ENCODE measurements at regions not wholly inside any gene's neighbourhood (a gene's known extent, or its start where the extent isn't known, plus 50 kb on each side); places are given as distances from the start of the nearest gene placed in this dataset.
"Not testable (repeated sequence)": the region's sequence is repeated elsewhere in the genome, so short reads cannot be mapped to it uniquely, and the experiment has no call there.

DNA sequence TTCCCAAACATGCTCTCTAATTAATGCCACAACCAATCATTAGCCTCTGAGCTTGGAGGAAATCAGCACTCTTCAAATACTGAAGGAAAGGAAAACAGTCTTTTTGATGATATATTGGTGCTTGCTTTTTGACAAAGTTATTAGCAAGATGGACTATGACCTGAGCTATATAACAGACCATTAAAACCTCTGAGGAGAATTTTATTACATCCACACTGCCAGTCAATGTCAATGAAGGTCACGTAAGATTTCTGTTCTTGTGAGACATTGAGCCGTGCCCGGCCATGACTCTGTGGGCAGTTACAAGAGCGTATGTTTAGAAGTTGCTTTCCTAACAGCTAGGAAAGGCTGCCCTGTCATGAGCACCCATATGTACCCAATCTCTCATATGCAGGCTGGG lies 659.0 kb downstream of the UTRN start:
- no peak overlapping the region for H3K27ac ChIP-seq (ENCODE audit: low read depth, low read length)

DNA sequence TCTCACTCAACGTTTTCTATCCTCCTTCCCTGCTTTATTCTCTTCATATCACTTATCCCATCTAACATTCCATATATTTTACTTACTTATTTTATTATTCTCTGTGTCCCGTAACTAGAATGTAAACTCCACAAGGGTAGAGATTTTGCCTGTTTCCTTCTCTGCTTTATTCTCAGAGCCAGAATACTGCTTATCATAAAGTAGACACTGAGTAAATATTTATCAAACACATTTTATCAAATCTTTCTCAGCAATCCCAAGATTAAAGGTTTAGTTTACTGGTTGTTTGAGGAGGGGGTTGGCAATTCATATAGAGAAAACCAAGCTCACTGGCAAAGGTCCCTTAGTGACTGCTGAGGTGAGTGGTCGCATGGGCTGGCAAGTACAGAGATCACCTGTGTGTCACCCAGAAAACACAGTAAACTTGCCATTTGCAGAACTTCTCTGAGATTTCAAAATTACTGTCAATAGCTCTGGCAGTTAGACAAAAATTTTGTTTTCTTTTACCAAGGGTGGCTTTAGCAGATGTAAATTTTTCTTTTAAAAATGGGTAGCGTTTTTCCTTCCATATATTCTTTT lies 662.4 kb downstream of the UTRN start:
- no peak overlapping the region for H3K27ac ChIP-seq (ENCODE audit: low read depth, low read length)
- no peak overlapping the region for H2AFZ ChIP-seq (ENCODE audit: low read length, unreplicated experiment)
- H3K36me3 ChIP-seq (ENCODE audit: insufficient read depth, low read length) = no peaks in the 10 kb centered on the region
- no peak overlapping the region for H3K4me3 ChIP-seq (ENCODE audit: low read depth, low read length)
- H3K79me2 ChIP-seq (ENCODE audit: control insufficient read depth, insufficient read depth, low read length, unreplicated experiment) = no peaks in the 10 kb centered on the region
- no peaks in the 10 kb centered on the region for H3K4me1 ChIP-seq (ENCODE audit: control insufficient read depth, insufficient read depth, low read length, unreplicated experiment)
- no peaks in the 10 kb centered on the region for H3K27me3 ChIP-seq (ENCODE audit: insufficient read depth, low read length)

More for the DNA sequence above, 659.0 kb downstream of the UTRN start:
- no peaks in the 10 kb centered on the region for H3K27me3 ChIP-seq (ENCODE audit: insufficient read depth, low read length)
- no peaks in the 10 kb centered on the region for H3K79me2 ChIP-seq (ENCODE audit: control insufficient read depth, insufficient read depth, low read length, unreplicated experiment)
- H3K4me1 ChIP-seq (ENCODE audit: control insufficient read depth, insufficient read depth, low read length, unreplicated experiment) = no peaks in the 10 kb centered on the region
- no peak overlapping the region for H3K4me3 ChIP-seq (ENCODE audit: low read depth, low read length)
- no peaks in the 10 kb centered on the region for H3K36me3 ChIP-seq (ENCODE audit: insufficient read depth, low read length)
- no peak overlapping the region for H2AFZ ChIP-seq (ENCODE audit: low read length, unreplicated experiment)

DNA sequence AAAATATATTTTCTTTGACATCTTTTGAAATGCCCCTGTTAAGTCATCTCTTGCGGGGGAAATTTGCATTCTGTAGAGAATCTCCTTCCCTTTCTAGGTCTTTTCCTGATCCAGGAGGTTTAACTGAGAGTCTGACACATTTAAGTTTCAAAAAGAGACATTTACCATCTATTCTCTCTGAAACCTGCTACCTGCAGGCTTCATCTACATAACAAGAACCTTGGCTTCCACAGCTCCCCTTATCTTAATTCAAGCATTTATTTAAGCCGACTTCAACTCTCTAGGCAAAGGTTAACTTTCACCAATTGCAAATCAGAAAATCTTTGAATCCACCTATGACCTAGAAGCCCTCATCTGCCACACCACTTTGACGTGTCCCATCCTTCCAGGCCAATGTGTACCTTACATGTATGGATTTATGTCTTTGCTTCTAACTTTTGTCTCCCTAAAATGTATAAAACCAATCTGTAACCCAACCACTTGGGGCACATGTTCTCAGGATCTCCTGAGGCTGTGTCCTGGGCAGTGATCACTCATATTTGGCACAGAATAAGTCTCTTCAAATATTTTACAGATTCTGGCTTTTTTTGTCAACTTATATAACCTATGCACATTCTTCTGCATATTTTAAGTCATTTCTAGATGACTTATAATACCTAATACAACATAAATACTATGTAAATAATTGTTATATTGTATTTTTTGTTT lies 666.7 kb downstream of the UTRN start:
- Histone ChIP-seq H3K27me3 (ENCODE audit: insufficient read depth, low read length) (no peaks in the 10 kb centered on the region), H2AFZ (ENCODE audit: low read length, unreplicated experiment) (no peak overlapping the region)

DNA sequence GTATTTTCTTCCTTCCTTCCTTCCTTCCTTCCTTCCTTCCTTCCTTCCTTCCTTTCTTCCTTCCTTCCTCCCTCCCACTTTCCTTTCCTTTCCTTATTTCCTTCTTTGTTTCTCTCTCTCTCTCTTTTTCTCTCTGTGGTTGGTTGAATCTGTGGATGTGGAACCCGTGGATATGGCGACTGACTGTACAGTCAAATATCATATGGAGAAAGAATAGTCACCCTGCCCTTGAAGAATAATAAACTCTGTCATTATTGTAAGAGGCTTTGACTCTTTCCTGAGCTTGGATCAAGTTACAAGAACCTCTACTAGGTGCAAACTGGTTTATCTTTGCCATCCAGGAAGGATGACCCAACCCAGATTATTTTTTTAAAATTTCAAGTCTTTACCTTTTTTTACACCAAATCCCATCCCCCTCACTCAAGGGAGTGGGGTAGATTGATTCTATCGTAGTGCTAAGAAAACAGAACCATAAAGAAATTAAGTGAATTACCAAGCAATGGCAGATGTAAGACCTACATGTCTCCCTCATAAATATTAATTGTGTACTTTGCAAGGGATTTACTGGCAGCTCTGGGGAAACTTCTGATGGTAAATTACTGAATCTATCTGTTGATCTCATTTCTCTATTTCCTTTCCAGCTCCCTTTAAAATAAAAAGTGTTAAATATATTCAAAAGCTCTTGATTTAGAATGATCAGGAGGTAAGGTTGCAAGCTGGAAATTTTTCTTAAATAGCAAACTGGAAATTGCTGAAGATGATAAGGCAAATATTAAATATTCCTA lies 667.5 kb downstream of the UTRN start:
- Histone ChIP-seq H3K4me1 (ENCODE audit: control insufficient read depth, insufficient read depth, low read length, unreplicated experiment) (peaks cover 13% of the 10 kb centered on the region), H3K36me3 (ENCODE audit: insufficient read depth, low read length) (no peaks in the 10 kb centered on the region), H3K4me3 (ENCODE audit: low read depth, low read length) (no peak overlapping the region), H3K79me2 (ENCODE audit: control insufficient read depth, insufficient read depth, low read length, unreplicated experiment) (no peaks in the 10 kb centered on the region), H2AFZ (ENCODE audit: low read length, unreplicated experiment) (no peak overlapping the region), H3K27ac (ENCODE audit: low read depth, low read length) (no peak overlapping the region), H3K27me3 (ENCODE audit: insufficient read depth, low read length) (no peaks in the 10 kb centered on the region)

More for the DNA sequence above, 666.7 kb downstream of the UTRN start:
- Histone ChIP-seq H3K27ac (ENCODE audit: low read depth, low read length) (no peak overlapping the region), H3K4me3 (ENCODE audit: low read depth, low read length) (no peak overlapping the region), H3K36me3 (ENCODE audit: insufficient read depth, low read length) (no peaks in the 10 kb centered on the region), H3K79me2 (ENCODE audit: control insufficient read depth, insufficient read depth, low read length, unreplicated experiment) (no peaks in the 10 kb centered on the region), H3K4me1 (ENCODE audit: control insufficient read depth, insufficient read depth, low read length, unreplicated experiment) (peaks cover 13% of the 10 kb centered on the region)

DNA sequence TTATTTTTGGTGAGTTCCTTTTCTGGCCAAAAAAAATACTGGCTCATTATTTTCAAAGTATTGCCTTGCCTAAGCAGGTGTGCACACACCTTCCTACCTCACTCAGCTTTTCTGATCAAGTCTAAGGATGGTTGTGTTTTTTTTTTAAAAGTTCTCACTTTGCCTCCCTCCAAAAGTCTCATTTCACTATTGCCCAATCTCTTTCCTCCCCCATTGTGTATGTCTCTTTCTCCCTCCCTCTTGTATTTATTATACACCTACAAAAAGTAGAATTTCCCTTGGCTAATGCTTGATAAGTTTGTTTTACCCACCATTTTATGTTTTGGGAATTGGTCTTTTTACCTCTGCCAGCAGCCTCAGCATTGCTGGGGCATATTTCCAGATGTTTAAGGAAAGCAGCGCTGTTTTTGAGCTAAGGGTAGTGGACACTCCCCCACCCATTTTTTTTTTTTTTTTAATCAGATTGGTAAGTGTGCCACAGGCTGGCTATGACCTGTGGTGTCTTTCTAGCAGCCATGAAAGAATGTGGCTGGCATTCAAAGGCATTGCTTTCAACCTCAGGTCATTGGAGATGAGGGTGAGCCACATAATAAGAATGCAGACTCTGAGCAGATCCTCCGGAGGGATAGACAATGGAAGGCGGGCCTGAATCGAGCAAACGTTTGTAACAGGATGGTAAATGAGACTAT lies 668.6 kb downstream of the UTRN start:
- Histone ChIP-seq H3K79me2 (ENCODE audit: control insufficient read depth, insufficient read depth, low read length, unreplicated experiment) (no peaks in the 10 kb centered on the region), H2AFZ (ENCODE audit: low read length, unreplicated experiment) (peak overlapping the region; percentile 73), H3K27me3 (ENCODE audit: insufficient read depth, low read length) (no peaks in the 10 kb centered on the region), H3K36me3 (ENCODE audit: insufficient read depth, low read length) (no peaks in the 10 kb centered on the region), H3K4me3 (ENCODE audit: low read depth, low read length) (no peak overlapping the region), H3K4me1 (ENCODE audit: control insufficient read depth, insufficient read depth, low read length, unreplicated experiment) (peaks cover 13% of the 10 kb centered on the region), H3K27ac (ENCODE audit: low read depth, low read length) (no peak overlapping the region)

DNA sequence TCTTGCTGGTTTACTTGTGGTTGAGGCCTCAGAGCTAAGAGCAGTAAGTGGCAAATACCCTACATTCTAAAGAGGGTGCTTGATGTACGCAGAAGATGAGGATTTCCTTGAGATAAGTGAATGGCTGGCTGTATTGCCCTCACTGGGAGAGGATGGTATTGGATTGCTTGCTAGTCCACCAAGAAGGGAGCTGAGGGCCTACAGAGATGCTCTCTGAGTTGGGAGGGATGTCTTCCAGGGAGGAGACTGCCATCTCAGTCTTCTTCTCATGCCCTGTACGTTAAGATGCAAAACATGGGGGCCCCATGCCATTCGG lies 669.1 kb downstream of the UTRN start:
- H2AFZ ChIP-seq (ENCODE audit: low read length, unreplicated experiment) = peak overlapping the region; percentile 73

DNA sequence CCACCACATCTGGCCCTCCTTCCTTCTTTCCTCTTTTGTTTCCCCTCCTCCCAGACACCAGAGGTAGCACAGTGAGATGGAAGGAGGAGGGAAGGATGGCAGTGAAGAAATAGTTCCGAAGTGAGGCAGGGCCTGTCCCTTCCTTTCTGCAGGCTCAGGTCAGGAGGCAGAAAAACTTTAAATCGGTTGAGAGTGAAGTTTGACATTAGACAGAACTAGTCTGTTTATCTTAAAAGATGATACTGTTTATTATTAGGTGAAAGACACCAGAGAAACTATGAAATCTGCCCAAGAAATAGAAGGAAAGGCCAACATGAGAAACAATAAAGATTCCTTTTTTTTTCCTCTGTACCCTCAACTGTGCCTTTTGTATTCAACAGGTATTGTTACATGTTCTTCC lies 670.3 kb downstream of the UTRN start:
- Histone ChIP-seq H3K27me3 (ENCODE audit: insufficient read depth, low read length) (no peaks in the 10 kb centered on the region), H3K79me2 (ENCODE audit: control insufficient read depth, insufficient read depth, low read length, unreplicated experiment) (no peaks in the 10 kb centered on the region), H3K4me1 (ENCODE audit: control insufficient read depth, insufficient read depth, low read length, unreplicated experiment) (peaks cover 13% of the 10 kb centered on the region), H3K36me3 (ENCODE audit: insufficient read depth, low read length) (no peaks in the 10 kb centered on the region), H3K4me3 (ENCODE audit: low read depth, low read length) (no peak overlapping the region), H2AFZ (ENCODE audit: low read length, unreplicated experiment) (no peak overlapping the region), H3K27ac (ENCODE audit: low read depth, low read length) (no peak overlapping the region)

More for the DNA sequence above, 669.1 kb downstream of the UTRN start:
- Histone ChIP-seq H3K27me3 (ENCODE audit: insufficient read depth, low read length) (no peaks in the 10 kb centered on the region), H3K4me3 (ENCODE audit: low read depth, low read length) (no peak overlapping the region), H3K4me1 (ENCODE audit: control insufficient read depth, insufficient read depth, low read length, unreplicated experiment) (peaks cover 13% of the 10 kb centered on the region), H3K79me2 (ENCODE audit: control insufficient read depth, insufficient read depth, low read length, unreplicated experiment) (no peaks in the 10 kb centered on the region), H3K27ac (ENCODE audit: low read depth, low read length) (no peak overlapping the region), H3K36me3 (ENCODE audit: insufficient read depth, low read length) (no peaks in the 10 kb centered on the region)

DNA sequence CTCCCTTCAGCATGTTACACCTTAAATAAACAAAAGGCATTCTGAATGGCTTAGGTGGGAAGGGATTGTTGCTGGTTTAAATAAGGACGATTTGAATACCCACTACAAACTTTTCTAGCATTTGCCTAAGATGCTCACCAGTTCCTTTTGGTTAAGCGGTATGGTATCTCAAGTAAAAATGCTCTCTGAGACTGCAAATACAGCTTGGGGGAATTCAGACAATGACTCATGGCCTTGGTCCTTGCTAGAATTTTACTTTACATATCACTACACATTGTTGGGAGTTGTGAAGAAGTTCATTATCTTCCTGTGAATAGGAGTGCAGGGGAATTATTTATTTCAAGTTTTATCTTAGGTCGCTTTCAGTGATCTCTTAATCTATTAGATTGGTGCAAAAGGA lies 670.7 kb downstream of the UTRN start:
- no peak overlapping the region for H2AFZ ChIP-seq (ENCODE audit: low read length, unreplicated experiment)
- H3K79me2 ChIP-seq (ENCODE audit: control insufficient read depth, insufficient read depth, low read length, unreplicated experiment) = no peaks in the 10 kb centered on the region
- H3K27me3 ChIP-seq (ENCODE audit: insufficient read depth, low read length) = no peaks in the 10 kb centered on the region
- no peaks in the 10 kb centered on the region for H3K36me3 ChIP-seq (ENCODE audit: insufficient read depth, low read length)
- H3K4me3 ChIP-seq (ENCODE audit: low read depth, low read length) = no peak overlapping the region
- no peak overlapping the region for H3K27ac ChIP-seq (ENCODE audit: low read depth, low read length)
- peaks cover 13% of the 10 kb centered on the region for H3K4me1 ChIP-seq (ENCODE audit: control insufficient read depth, insufficient read depth, low read length, unreplicated experiment)

DNA sequence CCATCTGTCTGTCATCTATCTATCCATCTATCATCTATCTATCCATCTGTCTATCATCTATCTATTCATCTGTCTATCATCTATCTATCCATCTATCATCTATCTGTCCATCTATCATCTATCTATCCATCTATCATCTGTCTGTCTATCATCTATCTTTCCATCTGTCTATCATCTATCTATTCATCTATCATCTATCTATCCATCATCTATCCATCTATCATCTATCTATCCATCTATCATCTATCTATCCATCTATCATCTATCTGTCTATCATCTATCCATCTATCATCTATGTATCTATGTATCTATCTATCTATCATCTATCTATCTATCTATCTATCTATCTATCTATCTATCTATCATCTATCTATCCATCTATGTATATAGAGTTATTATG lies 671.6 kb downstream of the UTRN start:
- H3K36me3 ChIP-seq (ENCODE audit: insufficient read depth, low read length); H2AFZ ChIP-seq (ENCODE audit: low read length, unreplicated experiment); H3K27me3 ChIP-seq (ENCODE audit: insufficient read depth, low read length); H3K27ac ChIP-seq (ENCODE audit: low read depth, low read length); H3K4me3 ChIP-seq (ENCODE audit: low read depth, low read length); H3K79me2 ChIP-seq (ENCODE audit: control insufficient read depth, insufficient read depth, low read length, unreplicated experiment): not testable (repeated sequence)
- peaks cover 13% of the 10 kb centered on the region for H3K4me1 ChIP-seq (ENCODE audit: control insufficient read depth, insufficient read depth, low read length, unreplicated experiment)

DNA sequence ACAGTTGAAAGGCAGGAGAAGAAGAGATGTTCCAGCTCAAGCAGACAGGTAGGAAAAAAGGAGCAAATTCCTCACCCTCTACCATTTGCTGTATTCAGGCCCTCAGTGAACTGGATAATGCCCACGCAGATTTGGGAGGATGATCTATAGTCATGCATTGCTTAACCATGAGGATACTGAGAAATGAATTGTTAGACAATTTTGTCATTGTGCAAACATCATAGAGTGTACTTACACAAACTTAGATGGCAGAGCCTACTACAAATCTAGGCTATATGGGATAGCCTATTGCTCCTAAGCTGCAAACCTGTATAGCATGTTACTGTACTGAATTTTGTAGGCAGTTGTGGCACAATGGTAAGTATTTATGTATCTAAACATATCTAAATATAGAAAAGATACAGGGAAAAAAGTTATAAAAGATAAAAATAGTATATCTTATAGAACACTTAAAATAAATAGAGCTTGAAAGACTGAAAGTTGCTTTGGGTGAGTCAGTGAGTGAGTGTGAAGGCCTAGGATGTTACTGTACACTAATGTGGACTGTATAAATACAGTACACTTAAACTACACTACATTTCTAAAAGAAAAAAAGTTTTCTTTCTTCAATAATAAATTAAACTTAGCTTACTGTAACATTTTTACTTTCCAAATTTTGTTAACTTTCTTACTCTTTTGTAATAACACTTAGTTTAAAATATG lies 672.3 kb downstream of the UTRN start:
- no peaks in the 10 kb centered on the region for H3K27me3 ChIP-seq (ENCODE audit: insufficient read depth, low read length)
- H3K36me3 ChIP-seq (ENCODE audit: insufficient read depth, low read length) = no peaks in the 10 kb centered on the region
- no peak overlapping the region for H2AFZ ChIP-seq (ENCODE audit: low read length, unreplicated experiment)
- H3K4me3 ChIP-seq (ENCODE audit: low read depth, low read length) = no peak overlapping the region
- no peaks in the 10 kb centered on the region for H3K79me2 ChIP-seq (ENCODE audit: control insufficient read depth, insufficient read depth, low read length, unreplicated experiment)
- no peak overlapping the region for H3K27ac ChIP-seq (ENCODE audit: low read depth, low read length)
- H3K4me1 ChIP-seq (ENCODE audit: control insufficient read depth, insufficient read depth, low read length, unreplicated experiment) = peaks cover 13% of the 10 kb centered on the region

Measured in ACC112 (cell line).